Right cardiac atrium (tissue), 5 donors: ENCODE measurements at regions not wholly inside any gene's neighbourhood (a gene's known extent, or its start where the extent isn't known, plus 50 kb on each side); places are given as distances from the start of the nearest gene placed in this dataset.

Experiments used
- ATAC-seq, 2 donors: fragments of 200-7000 bp; cut with Tn5 transposase; one replicate each; pipeline versions ENCODE4 v1.8.0 to v1.9.1; 2020; ENCODE audit warnings: moderate library complexity in 2 of 2, mild to moderate bottlenecking in 1 of 2
- DNase-seq, 3 donors: peaks; one replicate each; pipeline ENCODE4 v3.0.0-alpha.2; 2020
- H3K27ac ChIP-seq: one replicate; pipeline ENCODE4 v1.5.1; 2013; ENCODE audit warnings: mild to moderate bottlenecking, low read length, control low read depth, moderate library complexity
- H3K27me3 ChIP-seq: one replicate; pipeline ENCODE4 v1.6.1; 2013; ENCODE audit not compliant: control insufficient read depth, insufficient read depth
- H3K4me1 ChIP-seq: one replicate; pipeline ENCODE4 v1.6.1; 2013; ENCODE audit warnings: low read length; ENCODE audit not compliant: control insufficient read depth, insufficient read depth
- H3K4me3 ChIP-seq: one replicate; pipeline ENCODE4 v1.5.1; 2013; ENCODE audit warnings: low read length, control low read depth
- H3K9me3 ChIP-seq: one replicate; pipeline ENCODE4 v1.6.1; 2013; ENCODE audit warnings: low read length; ENCODE audit not compliant: control insufficient read depth
- WGBS: extraction: QIAGEN DNeasy Blood & Tissue Kit; methylation state at CpG from one replicate; pipeline ENCODE4 v1.1.7; 2013; 5-methylcytosine and 5-hydroxymethylcytosine counted together
- intact Hi-C, 4 donors: fragments of 100-400 bp; cut with DNase I; formaldehyde crosslinking; loops; one replicate each; pipeline versions ENCODE4 v1.11.0 to v1.14.0; 2022 to 2023
- donor health status: healthy with polysubstance abuse.
- donor health status: DM: no; HTN: yes; CAD: no.
- donor health status: DM: no; HTN: no; CAD: no.
- donor health status: DM: no; HTN: yes; CAD: no; lungs with severe emphysema.
- donor health status: DM: yes; HTN: yes; CAD: no.

- no peak for DNase-seq
- Histone ChIP-seq H3K4me1 (no peaks in the 10 kb centered on the region), H3K9me3 (no peaks in the 10 kb centered on the region), H3K4me3 (no peak overlapping the region), H3K27me3 (no peaks in the 10 kb centered on the region), H3K27ac (no peak overlapping the region)
- 85% methylated on average over 2 of the region's 2 CpGs for WGBS
- ATAC-seq = no peak
- intact Hi-C loops = no loop called here
These were observed 234.2 kb upstream of the DMAC1 start for GRCh38 chr9:8033794-8034193.

DNA sequence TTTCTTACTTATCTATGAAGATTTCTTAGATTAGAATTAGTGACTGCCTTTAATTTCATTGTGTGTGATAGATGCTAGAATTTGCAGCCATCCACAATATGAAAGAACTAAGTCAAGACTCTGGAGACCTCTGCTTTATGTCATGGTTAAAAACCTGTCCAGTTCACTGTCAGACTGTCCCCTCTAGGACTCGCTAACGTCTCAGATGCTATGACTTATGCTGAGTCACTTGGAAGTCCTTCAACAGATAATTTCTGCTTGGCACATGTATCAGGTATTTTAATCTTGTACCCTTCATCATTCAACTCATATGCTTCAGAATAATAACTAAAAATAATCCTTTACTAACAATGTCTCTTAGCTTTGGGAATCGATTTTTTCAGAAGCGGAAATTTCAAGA is 230.5 kb upstream of the DMAC1 start:
- Histone ChIP-seq H3K27ac (no peak overlapping the region), H3K4me1 (no peaks in the 10 kb centered on the region), H3K27me3 (no peaks in the 10 kb centered on the region), H3K4me3 (no peak overlapping the region), H3K9me3 (no peaks in the 10 kb centered on the region)
- no peak for ATAC-seq
- no peak for DNase-seq
- WGBS = 69% methylated on average over 4 of the region's 4 CpGs
- intact Hi-C loops = no loop called here

DNA sequence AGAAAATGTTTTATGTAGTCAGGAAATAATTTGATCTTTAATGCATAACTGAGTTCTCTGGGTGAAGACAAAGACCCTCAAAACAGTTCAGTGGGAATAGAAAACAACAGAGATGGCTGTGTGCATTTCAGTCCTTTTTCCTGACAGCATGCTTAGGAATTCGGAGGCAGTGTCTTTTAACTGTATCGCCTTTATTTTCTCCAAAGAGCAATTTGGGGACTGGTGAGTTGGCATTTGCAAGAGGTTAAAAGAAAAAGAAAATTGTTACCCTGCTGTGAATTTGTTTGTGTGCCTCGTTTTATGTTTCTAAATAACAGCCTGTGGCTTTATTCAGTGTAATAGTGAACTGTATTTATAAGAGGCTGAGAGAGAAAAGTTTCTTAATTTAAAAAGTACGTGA is 227.8 kb upstream of the DMAC1 start:
- Histone ChIP-seq H3K4me1 (no peaks in the 10 kb centered on the region), H3K9me3 (no peaks in the 10 kb centered on the region), H3K4me3 (no peak overlapping the region), H3K27me3 (no peaks in the 10 kb centered on the region), H3K27ac (no peak overlapping the region)
- ATAC-seq (no peak), DNase-seq (no peak)
- 73% methylated on average over 4 of the region's 4 CpGs for WGBS
- intact Hi-C loops = no loop called here

DNA sequence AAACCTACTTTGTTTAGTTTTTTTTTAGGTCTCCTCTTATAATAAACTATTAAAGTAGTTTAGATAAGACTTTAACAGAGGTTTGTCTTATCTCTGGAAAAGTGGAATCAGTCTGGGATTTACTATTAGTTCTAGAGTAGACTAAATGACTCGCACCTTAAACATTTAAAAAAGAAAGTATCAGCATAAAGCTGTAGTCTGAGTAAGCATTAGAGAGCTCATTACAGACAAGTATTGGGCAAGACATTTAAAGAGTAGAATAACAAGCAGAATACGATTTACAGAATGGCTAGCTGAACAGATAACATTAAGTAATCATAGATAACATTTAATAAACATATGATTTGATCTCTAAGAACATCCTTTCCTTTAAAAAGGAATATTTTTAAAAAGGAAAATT is 226.0 kb upstream of the DMAC1 start:
- no peaks in the 10 kb centered on the region for H3K9me3 ChIP-seq
- intact Hi-C loops = no loop called here
- no peaks in the 10 kb centered on the region for H3K4me1 ChIP-seq
- DNase-seq (no peak), ATAC-seq (no peak)
- H3K27me3 ChIP-seq = no peaks in the 10 kb centered on the region
- no peak overlapping the region for H3K27ac ChIP-seq
- H3K4me3 ChIP-seq = no peak overlapping the region
- WGBS = 45% methylated on average over 2 of the region's 2 CpGs

DNA sequence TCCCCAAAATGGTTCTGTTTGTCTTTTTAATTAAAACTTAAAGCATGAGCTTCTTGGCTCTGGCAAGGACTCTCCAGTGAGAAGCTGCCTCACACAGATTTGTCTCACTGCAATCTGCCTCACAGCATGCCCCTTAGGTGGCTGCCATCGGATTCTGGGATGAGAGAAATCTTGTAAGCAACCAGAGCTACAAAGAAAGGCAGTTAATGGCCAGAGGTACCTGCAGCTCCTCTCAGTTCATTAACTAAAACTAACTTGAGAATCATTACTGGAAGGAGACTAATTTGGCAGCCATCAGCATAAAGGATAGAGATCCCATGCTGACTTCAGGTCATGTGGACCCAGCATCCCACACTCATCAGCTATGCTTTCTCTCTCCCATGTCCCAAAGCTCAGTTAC is 220.6 kb upstream of the DMAC1 start:
- Histone ChIP-seq H3K4me1 (no peaks in the 10 kb centered on the region), H3K4me3 (no peak overlapping the region), H3K27ac (no peak overlapping the region), H3K27me3 (no peaks in the 10 kb centered on the region), H3K9me3 (no peaks in the 10 kb centered on the region)
- ATAC-seq (no peak), DNase-seq (no peak)
- intact Hi-C loops = no loop called here
- 52% methylated on average over 1 of the region's 1 CpG for WGBS

DNA sequence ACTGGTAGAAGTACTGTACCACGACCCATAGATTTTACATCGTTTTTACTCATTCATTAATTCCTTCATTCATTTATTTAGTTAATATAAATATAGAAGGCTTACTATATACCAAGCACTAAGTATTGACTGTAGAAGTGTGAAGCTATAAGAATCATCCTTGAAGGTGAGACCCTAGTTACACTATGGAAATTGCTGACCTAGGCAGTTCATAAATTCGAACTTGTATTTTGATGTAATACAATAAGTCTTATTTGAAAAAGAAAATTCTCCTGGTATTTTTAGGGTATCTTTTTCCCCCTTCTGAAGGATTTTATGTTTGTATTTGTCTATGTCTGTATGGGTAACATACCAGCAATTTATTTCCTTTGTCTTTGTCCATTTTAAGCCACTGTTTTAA is 220.1 kb upstream of the DMAC1 start:
- no peak overlapping the region for H3K4me3 ChIP-seq
- intact Hi-C loops = no loop called here
- ATAC-seq (no peak), DNase-seq (no peak)
- no peaks in the 10 kb centered on the region for H3K27me3 ChIP-seq
- 78% methylated on average over 3 of the region's 3 CpGs for WGBS
- no peaks in the 10 kb centered on the region for H3K4me1 ChIP-seq
- no peak overlapping the region for H3K27ac ChIP-seq
- no peaks in the 10 kb centered on the region for H3K9me3 ChIP-seq

- ATAC-seq = no peak
- Histone ChIP-seq H3K27ac (no peak overlapping the region), H3K9me3 (no peaks in the 10 kb centered on the region), H3K27me3 (no peaks in the 10 kb centered on the region), H3K4me3 (no peak overlapping the region), H3K4me1 (no peaks in the 10 kb centered on the region)
- intact Hi-C loops = no loop called here
- DNase-seq = no peak
- WGBS = 84% methylated on average over 2 of the region's 2 CpGs
These were observed 215.6 kb upstream of the DMAC1 start for GRCh38 chr9:8014997-8015682.

- Histone ChIP-seq H3K27ac (no peak overlapping the region), H3K9me3 (no peaks in the 10 kb centered on the region), H3K27me3 (no peaks in the 10 kb centered on the region), H3K4me3 (no peak overlapping the region), H3K4me1 (no peaks in the 10 kb centered on the region)
- no peak for DNase-seq
- WGBS = 62% methylated on average over 6 of the region's 6 CpGs
- intact Hi-C loops = no loop called here
- ATAC-seq = no peak
These were observed 213.4 kb upstream of the DMAC1 start for GRCh38 chr9:8012986-8013385.

DNA sequence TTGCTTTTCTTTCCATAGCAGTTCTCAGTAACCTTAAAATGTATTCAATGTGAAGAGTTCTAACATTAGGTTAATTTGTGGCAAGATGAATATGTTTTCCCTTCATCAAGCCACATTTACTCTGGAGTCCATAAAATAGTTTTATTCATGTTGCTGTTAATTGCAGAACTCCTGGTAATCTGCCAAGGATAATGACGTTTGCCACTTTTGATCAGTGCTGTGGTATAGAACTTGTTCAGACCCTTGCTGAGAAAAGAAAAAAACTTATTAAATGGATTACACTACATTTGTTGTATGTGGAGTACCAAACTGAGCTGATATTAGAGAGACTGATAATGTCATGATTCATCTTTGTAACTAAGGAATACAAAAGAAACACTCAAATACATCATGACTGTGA is 212.4 kb upstream of the DMAC1 start:
- ATAC-seq = no peak
- intact Hi-C loops = no loop called here
- no peak overlapping the region for H3K27ac ChIP-seq
- no peak overlapping the region for H3K4me3 ChIP-seq
- H3K9me3 ChIP-seq = no peaks in the 10 kb centered on the region
- H3K4me1 ChIP-seq = no peaks in the 10 kb centered on the region
- DNase-seq = no peak
- H3K27me3 ChIP-seq = no peaks in the 10 kb centered on the region
- 14% methylated on average over 1 of the region's 1 CpG for WGBS

- intact Hi-C loops = no loop called here
- ATAC-seq (no peak), DNase-seq (no peak)
- H3K27ac ChIP-seq = no peak overlapping the region
- no peaks in the 10 kb centered on the region for H3K27me3 ChIP-seq
- H3K4me1 ChIP-seq = no peaks in the 10 kb centered on the region
- no peaks in the 10 kb centered on the region for H3K9me3 ChIP-seq
- no peak overlapping the region for H3K4me3 ChIP-seq
- WGBS = 74% methylated on average over 1 of the region's 1 CpG
These were observed 197.0 kb upstream of the DMAC1 start for GRCh38 chr9:7996558-7996957.

GRCh38 chr9:7988644-7989280 is 189.2 kb upstream of the DMAC1 start:
- ATAC-seq = no peak
- 64% methylated on average over 1 of the region's 1 CpG for WGBS
- H3K4me1 ChIP-seq = no peaks in the 10 kb centered on the region
- H3K9me3 ChIP-seq = no peaks in the 10 kb centered on the region
- H3K4me3 ChIP-seq = no peak overlapping the region
- no peak overlapping the region for H3K27ac ChIP-seq
- H3K27me3 ChIP-seq = no peaks in the 10 kb centered on the region
- DNase-seq = no peak
- intact Hi-C loops = no loop called here

GRCh38 chr9:7984692-7985091 is 185.1 kb upstream of the DMAC1 start:
- no peak for ATAC-seq
- Histone ChIP-seq H3K27me3 (no peaks in the 10 kb centered on the region), H3K4me3 (no peak overlapping the region), H3K9me3 (no peaks in the 10 kb centered on the region), H3K27ac (no peak overlapping the region), H3K4me1 (no peaks in the 10 kb centered on the region)
- WGBS = 47% methylated on average over 5 of the region's 5 CpGs
- no peak for DNase-seq
- intact Hi-C loops = no loop called here
